Tibial nerve (tissue), 4 donors: ENCODE measurements at regions not wholly inside any gene's neighbourhood (a gene's known extent, or its start where the extent isn't known, plus 50 kb on each side); places are given as distances from the start of the nearest gene placed in this dataset.

Experiments used
- DNase-seq, 2 donors: peaks; one replicate each; pipeline ENCODE4 v3.0.0-alpha.2; 2019; ENCODE audit warnings: low spot score in 2 of 2
- H3K27ac ChIP-seq, 4 donors: fragments of 200-600 bp; sonication (generic) in 3 of 4; one replicate each; pipeline ENCODE4 v1.5.1; 2017 to 2019; ENCODE audit warnings: mild to moderate bottlenecking in 1 of 4
- H3K27me3 ChIP-seq, 2 donors: fragments of 200-600 bp; sonication (generic) in 1 of 2; one replicate each; pipeline versions ENCODE4 v1.5.1 to v1.6.0; 2017 to 2019
- H3K36me3 ChIP-seq, 3 donors: fragments of 200-600 bp; sonication (generic); one replicate each; pipeline ENCODE4 v1.5.1; 2018 to 2019
- H3K4me1 ChIP-seq, 4 donors: fragments of 200-600 bp; sonication (generic) in 3 of 4; one replicate each; pipeline ENCODE4 v1.5.1; 2017 to 2019
- H3K4me3 ChIP-seq, 4 donors: fragments of 200-600 bp; sonication (generic) in 3 of 4; one replicate each; pipeline ENCODE4 v1.5.1; 2017 to 2019; ENCODE audit warnings: mild to moderate bottlenecking in 1 of 4, moderate library complexity in 1 of 4
- H3K9me3 ChIP-seq, 4 donors: fragments of 200-600 bp; sonication (generic) in 3 of 4; one replicate each; pipeline ENCODE4 v1.5.1; 2017 to 2019
- EP300 ChIP-seq, 2 donors: sonication (generic); formaldehyde crosslinking; IDR thresholded peaks; one replicate each; pipeline ENCODE4 v1.6.1; 2017; ENCODE audit warnings: antibody characterized with exemption in 2 of 2, mild to moderate bottlenecking in 1 of 2
- POLR2A ChIP-seq, 2 donors: fragments of 450-650 bp; IDR thresholded peaks; one replicate each; pipeline ENCODE4 v1.6.1; 2017; ENCODE audit warnings: antibody characterized with exemption in 2 of 2, mild to moderate bottlenecking in 2 of 2, moderate library complexity in 2 of 2
- WGBS, 2 donors: methylation state at CpG; one replicate each; pipeline ENCODE4 v1.1.5; 2018; 5-methylcytosine and 5-hydroxymethylcytosine counted together
- TF ChIP-seq, protein P1 (sequence below), 5 experiments: fragments of 200-600 bp in 3 of 5; fragments of 450-650 bp in 2 of 5; sonication (generic) in 3 of 5; IDR thresholded peaks; one replicate each; pipeline ENCODE4 v1.5.1; 2016 to 2019; ENCODE audit warnings: antibody characterized with exemption in 5 of 5, mild to moderate bottlenecking in 3 of 5, moderate library complexity in 2 of 5

DNA sequence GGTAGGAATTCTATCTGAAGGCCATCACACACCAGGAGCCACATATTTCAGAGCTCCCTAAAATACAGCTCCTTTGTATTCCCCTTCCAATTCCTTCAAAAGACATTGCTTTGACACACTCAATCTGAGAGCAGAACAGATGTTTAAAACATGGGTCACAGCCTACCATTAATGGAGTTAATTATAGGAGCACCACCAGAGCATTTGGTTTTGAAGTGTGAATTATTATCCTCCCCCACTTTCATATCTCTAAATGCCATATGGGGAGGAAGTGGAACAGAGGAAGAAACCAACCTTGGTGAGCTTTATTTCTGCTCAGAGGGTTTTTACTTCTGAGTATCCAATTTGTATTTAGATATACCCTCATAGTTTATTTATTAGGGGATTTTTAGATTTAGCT is 50.7 kb upstream of the TNFRSF21 start:
- H3K36me3 ChIP-seq = no peaks in the 10 kb centered on the region
- no peak for DNase-seq
- H3K4me3 ChIP-seq = no peak overlapping the region
- no peaks in the 10 kb centered on the region for H3K4me1 ChIP-seq
- H3K9me3 ChIP-seq = no peaks in the 10 kb centered on the region
- no peak for TF ChIP-seq POLR2A (IDR thresholded peaks at IDR 0.05)
- no peak for TF ChIP-seq EP300 (IDR thresholded peaks at IDR 0.05)
- TF ChIP-seq, protein P1, sequence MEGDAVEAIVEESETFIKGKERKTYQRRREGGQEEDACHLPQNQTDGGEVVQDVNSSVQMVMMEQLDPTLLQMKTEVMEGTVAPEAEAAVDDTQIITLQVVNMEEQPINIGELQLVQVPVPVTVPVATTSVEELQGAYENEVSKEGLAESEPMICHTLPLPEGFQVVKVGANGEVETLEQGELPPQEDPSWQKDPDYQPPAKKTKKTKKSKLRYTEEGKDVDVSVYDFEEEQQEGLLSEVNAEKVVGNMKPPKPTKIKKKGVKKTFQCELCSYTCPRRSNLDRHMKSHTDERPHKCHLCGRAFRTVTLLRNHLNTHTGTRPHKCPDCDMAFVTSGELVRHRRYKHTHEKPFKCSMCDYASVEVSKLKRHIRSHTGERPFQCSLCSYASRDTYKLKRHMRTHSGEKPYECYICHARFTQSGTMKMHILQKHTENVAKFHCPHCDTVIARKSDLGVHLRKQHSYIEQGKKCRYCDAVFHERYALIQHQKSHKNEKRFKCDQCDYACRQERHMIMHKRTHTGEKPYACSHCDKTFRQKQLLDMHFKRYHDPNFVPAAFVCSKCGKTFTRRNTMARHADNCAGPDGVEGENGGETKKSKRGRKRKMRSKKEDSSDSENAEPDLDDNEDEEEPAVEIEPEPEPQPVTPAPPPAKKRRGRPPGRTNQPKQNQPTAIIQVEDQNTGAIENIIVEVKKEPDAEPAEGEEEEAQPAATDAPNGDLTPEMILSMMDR (IDR thresholded peaks at IDR 0.05) = no peak
- no peaks in the 10 kb centered on the region for H3K27me3 ChIP-seq
- no peak overlapping the region for H3K27ac ChIP-seq

DNA sequence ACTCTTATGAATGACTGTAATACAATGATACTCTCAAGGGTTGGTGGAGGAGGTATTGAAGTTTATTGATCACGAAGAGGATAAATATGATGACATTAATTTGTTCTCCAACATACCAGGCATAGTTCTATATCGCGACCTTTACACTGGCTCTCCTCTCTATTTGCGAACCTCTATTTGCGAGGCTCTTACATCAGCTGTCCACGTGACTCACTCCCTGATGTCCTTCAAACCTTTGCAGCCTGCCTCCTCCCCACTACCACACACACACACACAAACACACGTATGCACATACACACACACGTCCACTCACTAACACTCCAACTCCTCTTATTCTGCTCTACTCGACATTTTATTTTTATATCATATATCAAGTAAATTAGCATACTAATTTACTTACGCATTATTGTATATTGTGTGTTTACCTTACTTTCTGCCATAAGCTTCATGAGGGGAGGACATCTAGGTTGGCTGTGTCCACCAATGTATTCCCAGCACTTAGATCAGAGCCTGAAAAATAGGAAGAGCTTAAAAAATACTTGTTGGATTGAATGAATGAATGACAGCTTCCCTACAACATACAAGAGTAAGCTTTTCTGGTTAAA is 53.3 kb upstream of the TNFRSF21 start:
- TF ChIP-seq, protein P1 (IDR thresholded peaks at IDR 0.05) = no peak
- TF ChIP-seq POLR2A (IDR thresholded peaks at IDR 0.05) (no peak), EP300 (IDR thresholded peaks at IDR 0.05) (no peak)
- 83 to 89% methylated on average over 10 of the region's 10 CpGs for WGBS, 2 donors
- no peak for DNase-seq
- H3K36me3 ChIP-seq = no peaks in the 10 kb centered on the region
- H3K4me1 ChIP-seq = no peaks in the 10 kb centered on the region
- no peak overlapping the region for H3K4me3 ChIP-seq
- H3K27me3 ChIP-seq = no peaks in the 10 kb centered on the region
- no peaks in the 10 kb centered on the region for H3K9me3 ChIP-seq
- no peak overlapping the region for H3K27ac ChIP-seq

DNA sequence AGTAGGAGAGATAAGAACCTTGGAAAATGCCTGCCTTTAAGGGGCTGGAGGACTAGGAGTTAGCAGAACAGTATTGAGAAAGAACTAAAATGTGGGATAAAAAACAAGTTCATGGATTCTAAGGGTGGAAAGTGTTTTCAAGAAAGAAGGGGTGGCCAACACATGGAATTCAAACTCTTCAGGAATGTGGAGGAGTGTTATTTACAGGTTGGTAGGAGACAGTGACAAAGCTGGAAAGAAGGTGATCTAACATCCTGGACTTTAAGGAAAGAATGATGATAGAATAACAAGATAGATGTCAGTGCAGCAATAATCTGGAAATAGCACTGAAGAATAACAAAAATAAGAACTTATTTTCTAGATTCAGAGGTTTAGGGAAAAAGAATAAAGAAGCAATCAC is 54.0 kb upstream of the TNFRSF21 start:
- Histone ChIP-seq H3K36me3 (no peaks in the 10 kb centered on the region), H3K27me3 (no peaks in the 10 kb centered on the region), H3K4me1 (no peaks in the 10 kb centered on the region), H3K27ac (no peak overlapping the region), H3K9me3 (no peaks in the 10 kb centered on the region), H3K4me3 (no peak overlapping the region)
- no peak for DNase-seq
- TF ChIP-seq, protein P1 (IDR thresholded peaks at IDR 0.05) = no peak
- TF ChIP-seq POLR2A (IDR thresholded peaks at IDR 0.05) (no peak), EP300 (IDR thresholded peaks at IDR 0.05) (no peak)

DNA sequence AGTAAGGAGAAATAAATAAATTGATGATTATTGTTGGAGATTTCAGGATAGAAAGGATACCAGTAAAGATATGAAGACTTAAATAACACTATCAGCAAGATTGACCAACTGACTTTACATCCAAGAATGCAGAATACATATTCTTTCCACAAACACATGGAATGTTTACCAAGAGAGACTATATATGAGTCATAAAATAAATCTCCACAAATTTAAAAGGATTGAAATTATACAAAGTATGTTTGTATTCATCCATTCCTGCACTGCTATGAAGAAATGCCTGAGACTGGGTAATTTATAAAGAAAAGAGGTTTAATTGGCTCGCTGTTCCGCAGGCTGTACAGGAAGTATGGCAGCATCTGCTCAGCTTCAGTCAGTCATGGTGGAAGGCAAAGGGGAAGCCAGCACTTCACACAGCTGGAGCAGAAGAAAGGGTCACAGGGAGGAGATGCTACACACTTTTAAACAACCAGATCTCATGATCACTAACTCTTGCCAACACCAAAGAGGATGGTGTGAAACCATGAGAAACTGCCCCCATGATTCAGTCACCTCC is 56.7 kb upstream of the TNFRSF21 start:
- H3K4me1 ChIP-seq = no peaks in the 10 kb centered on the region
- DNase-seq = no peak
- H3K27me3 ChIP-seq = no peaks in the 10 kb centered on the region
- H3K36me3 ChIP-seq = no peaks in the 10 kb centered on the region
- TF ChIP-seq EP300 (IDR thresholded peaks at IDR 0.05) = no peak
- no peak for TF ChIP-seq POLR2A (IDR thresholded peaks at IDR 0.05)
- TF ChIP-seq, protein P1 (IDR thresholded peaks at IDR 0.05) = no peak
- 89 to 91% methylated on average over 2 of the region's 2 CpGs for WGBS, 2 donors
- H3K9me3 ChIP-seq = no peaks in the 10 kb centered on the region
- no peak overlapping the region for H3K4me3 ChIP-seq
- H3K27ac ChIP-seq = no peak overlapping the region

DNA sequence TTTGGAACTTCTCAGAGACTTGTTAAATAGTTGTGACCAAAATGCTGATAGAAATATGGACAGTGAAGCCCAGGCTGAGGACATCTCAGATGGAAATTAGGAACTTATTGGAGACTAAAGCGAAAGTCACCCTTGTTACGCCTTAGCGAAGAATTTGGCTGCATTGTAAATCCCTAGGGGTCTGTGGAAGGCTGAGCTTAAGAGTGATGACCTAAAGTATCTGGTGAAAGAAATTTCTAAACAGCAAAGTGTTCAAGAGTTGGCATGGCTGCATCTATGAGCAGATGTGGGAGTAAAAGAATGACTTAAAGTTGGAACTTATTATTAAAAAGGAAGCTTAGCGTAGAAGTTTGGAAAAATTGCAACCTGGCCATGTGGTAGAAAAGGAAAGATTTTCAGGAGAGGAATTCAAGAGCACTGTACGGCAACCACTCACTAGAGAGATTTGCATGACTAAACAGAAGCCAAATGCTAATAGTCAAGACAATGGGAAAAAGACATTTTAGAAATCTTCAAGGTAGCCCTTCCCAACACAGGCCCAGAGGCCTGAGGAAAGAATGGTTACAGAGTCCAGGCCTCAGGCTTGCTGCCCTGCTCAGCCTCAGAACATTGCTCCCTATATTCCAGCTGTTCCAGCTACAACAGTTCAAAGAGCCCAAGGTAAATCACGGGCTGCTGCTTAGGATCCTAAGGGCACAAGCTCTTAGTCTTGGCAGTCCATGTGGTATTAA is 61.6 kb upstream of the TNFRSF21 start:
- TF ChIP-seq EP300 (IDR thresholded peaks at IDR 0.05) = no peak
- no peak for TF ChIP-seq POLR2A (IDR thresholded peaks at IDR 0.05)
- TF ChIP-seq, protein P1 (IDR thresholded peaks at IDR 0.05) = no peak
- H3K9me3 ChIP-seq = no peaks in the 10 kb centered on the region
- no peak for DNase-seq
- no peak overlapping the region for H3K4me3 ChIP-seq
- H3K27ac ChIP-seq = no peak overlapping the region
- H3K4me1 ChIP-seq = no peaks in the 10 kb centered on the region
- H3K27me3 ChIP-seq = no peaks in the 10 kb centered on the region
- H3K36me3 ChIP-seq = no peaks in the 10 kb centered on the region
- WGBS, 2 donors = 87 to 88% methylated on average over 6 of the region's 6 CpGs
